GM23338 (cell line): ENCODE measurements at regions not wholly inside any gene's neighbourhood (a gene's known extent, or its start where the extent isn't known, plus 50 kb on each side); places are given as distances from the start of the nearest gene placed in this dataset.

Source experiments
- CREB1 ChIP-seq: fragments of 250-450 bp; sonication (Bioruptor Pico); IDR thresholded peaks from 2 replicates; pipeline ENCODE4 v1.5.0; 2020; ENCODE audit warnings: low read depth, mild to moderate bottlenecking, moderate library complexity
- CTCF ChIP-seq, 2 experiments: fragments of 200-600 bp in 1 of 2; sonication (generic) in 1 of 2; conservative IDR thresholded peaks; 2 replicates each; pipeline versions ENCODE4 v1.5.1 to v1.6.1; 2016 to 2017; ENCODE audit warnings: antibody characterized with exemption in 2 of 2, low read depth in 2 of 2, mild to moderate bottlenecking in 2 of 2, moderate library complexity in 1 of 2
- EZH2 ChIP-seq: fragments of 200-600 bp; sonication (generic); IDR thresholded peaks from one replicate; pipeline ENCODE4 v1.8.0; 2017; ENCODE audit warnings: antibody characterized with exemption, mild to moderate bottlenecking, low read depth; ENCODE audit not compliant: unreplicated experiment
- JUNB ChIP-seq: IDR thresholded peaks from one replicate; pipeline ENCODE4 v1.6.1; 2016; ENCODE audit warnings: antibody characterized with exemption; ENCODE audit not compliant: unreplicated experiment
- POLR2AphosphoS5 ChIP-seq: IDR thresholded peaks from 2 replicates; pipeline ENCODE4 v1.6.1; 2016; ENCODE audit warnings: antibody characterized with exemption, low read depth
- STAT1 ChIP-seq: IDR thresholded peaks from one replicate; pipeline ENCODE4 v1.6.1; 2016; ENCODE audit warnings: antibody characterized with exemption; ENCODE audit not compliant: unreplicated experiment
- ZNF331 ChIP-seq: fragments of 250-450 bp; sonication (Bioruptor Pico); IDR thresholded peaks from 2 replicates; pipeline ENCODE4 v1.5.0; 2020; ENCODE audit warnings: low read depth, mild to moderate bottlenecking, moderate library complexity

- TF ChIP-seq CTCF (conservative IDR thresholded peaks at IDR 0.05; ENCODE audit: low read depth in 2 of 2) (no peak), STAT1 (no peak), JUNB (no peak), POLR2AphosphoS5 (no peak), ZNF331 (no peak), CREB1 (no peak), EZH2 (no peak)
These were observed 455.9 kb downstream of the RNF144A start for GRCh38 chr2:7373156-7373555.
